GM23248 (cell line): ENCODE measurements at regions not wholly inside any gene's neighbourhood (a gene's known extent, or its start where the extent isn't known, plus 50 kb on each side); places are given as distances from the start of the nearest gene placed in this dataset.

Source experiments
- EZH2 ChIP-seq: fragments of 200-600 bp; sonication (generic); IDR thresholded peaks from 2 replicates; pipeline ENCODE4 v1.6.1; 2018; ENCODE audit warnings: antibody characterized with exemption, mild to moderate bottlenecking; ENCODE audit not compliant: insufficient read depth, poor library complexity, severe bottlenecking
- EZH2phosphoT487 ChIP-seq: fragments of 200-600 bp; sonication (generic); IDR thresholded peaks from 2 replicates; pipeline ENCODE4 v1.6.1; 2018; ENCODE audit warnings: antibody characterized with exemption, moderate library complexity, mild to moderate bottlenecking, low read depth; ENCODE audit not compliant: insufficient read depth

DNA sequence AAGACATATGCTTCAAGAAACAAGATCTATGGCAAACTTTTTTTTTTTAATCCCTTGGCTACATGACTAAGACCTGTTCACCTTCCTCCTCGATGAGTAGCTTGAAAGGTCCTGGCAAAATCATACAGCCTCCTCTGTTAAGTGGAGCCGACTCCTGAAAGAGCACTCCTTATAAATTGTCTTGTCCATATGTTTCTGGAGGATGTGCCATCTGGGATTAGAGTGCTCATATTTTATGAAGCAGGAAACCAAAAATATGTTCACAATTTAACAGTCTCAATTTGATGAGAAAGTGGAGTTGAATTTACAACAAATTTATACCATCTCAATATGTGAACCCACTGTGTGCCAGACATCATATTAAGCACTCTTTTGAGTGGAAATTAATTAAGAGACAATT, 912.1 kb upstream of the FAT3 start:
- no peak for TF ChIP-seq EZH2
- no peak for TF ChIP-seq EZH2phosphoT487
